NCI-H2081 (cell line): ENCODE measurements at regions not wholly inside any gene's neighbourhood (a gene's known extent, or its start where the extent isn't known, plus 50 kb on each side); places are given as distances from the start of the nearest gene placed in this dataset.

Experiments used
- DNase-seq, 2 experiments: peaks; one replicate each; lab custom pipeline; 2025; lab: John Stamatoyannopoulos, UW

- DNase-seq = no peak
Measured at GRCh38 chr6:156410649-156411048, 366.5 kb upstream of the ARID1B start.

GRCh38 chr6:156408655-156409054 is 368.5 kb upstream of the ARID1B start:
- DNase-seq = no peak

DNA sequence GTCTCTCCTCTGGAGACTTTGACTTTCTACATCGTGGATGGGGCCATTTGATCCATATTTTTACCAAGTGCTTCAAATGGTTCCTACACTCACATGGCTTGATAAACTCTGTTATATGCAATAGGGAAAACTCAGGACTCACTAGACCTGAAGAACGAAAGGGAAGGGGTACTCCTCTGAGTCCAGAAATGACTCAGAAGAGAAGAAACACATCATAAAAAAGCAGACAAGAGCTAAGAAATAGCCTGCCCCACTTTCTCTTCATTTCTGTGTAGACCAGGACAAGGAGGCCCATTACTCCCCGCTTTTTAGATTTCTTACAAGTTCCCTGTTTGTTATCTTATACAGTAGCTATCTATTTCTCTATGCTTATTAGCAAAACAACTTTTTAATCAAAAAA is 369.8 kb upstream of the ARID1B start:
- DNase-seq = no peak

DNA sequence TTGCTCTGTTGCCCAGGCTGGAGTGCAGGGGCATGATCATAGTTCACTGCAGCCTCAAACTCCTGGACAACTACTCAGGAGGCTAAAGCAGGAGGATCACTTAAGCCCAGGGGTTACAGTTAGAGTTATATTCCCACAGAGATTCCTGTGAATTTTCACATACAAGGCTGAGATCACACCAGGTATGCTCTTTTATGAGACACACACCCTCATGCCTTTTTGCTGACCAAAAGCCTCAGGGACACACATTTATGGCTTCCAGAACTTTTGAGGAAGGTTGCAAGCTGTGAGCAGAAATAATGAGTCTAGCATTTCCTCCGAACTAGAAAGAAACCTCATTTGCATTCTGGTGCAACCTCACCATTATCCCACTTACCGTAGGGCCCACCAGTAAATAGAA is 370.5 kb upstream of the ARID1B start:
- no peak for DNase-seq

DNA sequence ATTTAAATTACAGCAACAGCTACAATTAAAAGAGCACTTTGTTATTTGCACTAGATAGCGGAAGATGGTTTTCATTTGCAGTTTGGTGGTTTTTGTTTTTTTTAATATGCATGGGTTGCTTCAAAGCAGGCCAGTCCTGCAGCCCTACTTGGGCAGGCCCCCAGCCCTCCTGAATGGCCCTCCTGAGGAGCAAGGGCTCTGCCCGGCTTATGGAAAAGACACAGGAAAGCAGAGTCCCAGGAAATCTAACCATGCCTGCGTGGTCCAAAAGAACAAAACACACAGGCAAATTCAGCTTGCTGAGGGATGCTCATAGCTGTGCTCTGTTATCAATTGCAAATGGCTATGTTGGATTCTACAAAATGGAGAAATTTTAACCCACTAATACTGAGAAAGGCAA is 371.1 kb upstream of the ARID1B start:
- no peak for DNase-seq

- DNase-seq = no peak
Measured at GRCh38 chr6:156402628-156403027, 374.6 kb upstream of the ARID1B start.

DNA sequence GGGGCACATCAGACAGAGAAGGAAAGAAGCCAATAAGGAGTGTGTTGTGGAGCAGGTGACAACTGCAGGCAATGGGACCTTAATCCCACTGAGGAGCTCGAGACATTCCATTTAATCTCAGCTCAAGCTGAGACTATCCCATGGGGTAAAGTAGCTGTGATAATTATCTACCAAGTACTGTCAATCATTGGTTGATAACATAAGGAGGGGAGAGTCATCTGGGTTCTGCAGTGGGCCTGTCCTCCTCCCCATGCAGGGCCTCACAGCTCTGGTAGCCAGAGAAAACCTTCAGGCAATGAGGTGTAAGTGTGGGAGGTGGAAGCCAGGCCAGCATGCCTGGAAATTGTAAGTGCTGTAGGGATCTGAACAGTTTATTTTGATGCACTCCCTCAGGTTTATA is 375.0 kb upstream of the ARID1B start:
- no peak for DNase-seq

GRCh38 chr6:156400487-156400886 is 376.7 kb upstream of the ARID1B start:
- no peak for DNase-seq

GRCh38 chr6:156398966-156399365 is 378.2 kb upstream of the ARID1B start:
- DNase-seq = no peak

GRCh38 chr6:156398371-156398770 is 378.8 kb upstream of the ARID1B start:
- no peak for DNase-seq

DNA sequence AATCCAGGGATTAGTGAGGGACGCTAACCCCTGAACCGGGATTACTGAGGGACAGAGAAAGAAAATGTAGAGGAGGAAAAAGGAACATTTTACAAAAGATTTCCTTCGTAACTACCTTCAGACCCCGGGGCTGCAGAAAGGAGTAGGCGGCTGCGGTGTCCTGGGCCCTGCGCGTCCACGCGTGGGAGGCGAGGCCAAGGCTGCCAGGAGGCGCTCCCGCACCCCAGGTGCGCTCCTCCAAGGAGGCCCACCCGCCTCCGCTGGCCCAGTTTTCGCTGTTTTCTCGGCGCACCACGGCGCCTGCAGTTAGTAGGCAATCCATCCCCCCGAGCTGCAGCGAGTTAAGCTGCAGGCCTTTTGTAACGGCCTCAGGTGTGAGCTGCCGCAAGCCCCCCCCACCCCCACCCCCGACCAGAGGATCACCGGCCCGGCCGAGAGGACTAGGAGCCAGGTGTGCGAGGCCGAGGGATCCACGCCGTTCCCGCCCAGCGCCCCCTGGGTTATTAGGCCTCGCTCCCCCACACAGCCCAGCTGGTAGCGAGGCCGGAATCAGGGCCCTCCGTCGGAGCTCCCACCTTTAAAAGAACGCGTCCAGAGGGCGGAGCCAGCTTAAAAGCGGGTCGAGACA is 380.3 kb upstream of the ARID1B start:
- DNase-seq = no peak

- no peak for DNase-seq
Measured at GRCh38 chr6:156396068-156396771, 381.0 kb upstream of the ARID1B start.

DNA sequence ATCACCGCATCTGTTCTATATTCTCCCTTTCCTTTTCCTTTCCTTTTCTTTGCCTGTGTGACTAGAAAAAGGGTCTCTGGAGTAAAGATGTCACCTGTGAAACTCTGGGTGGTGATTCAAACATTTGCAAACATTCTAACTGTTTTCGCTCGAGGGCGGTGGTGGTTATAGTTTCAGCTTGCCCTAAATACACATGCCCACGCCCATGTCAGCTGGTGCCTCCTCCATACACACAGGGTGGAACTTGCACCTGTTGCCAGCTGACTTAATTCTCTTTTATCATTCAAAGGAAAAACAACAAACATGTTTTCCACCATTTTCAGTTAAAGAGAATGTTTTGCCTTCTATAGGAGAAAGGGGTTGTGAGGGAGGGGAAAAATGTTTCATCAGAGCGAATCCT is 381.9 kb upstream of the ARID1B start:
- peak in 1 of 2 experiments; percentile 11 for DNase-seq

DNA sequence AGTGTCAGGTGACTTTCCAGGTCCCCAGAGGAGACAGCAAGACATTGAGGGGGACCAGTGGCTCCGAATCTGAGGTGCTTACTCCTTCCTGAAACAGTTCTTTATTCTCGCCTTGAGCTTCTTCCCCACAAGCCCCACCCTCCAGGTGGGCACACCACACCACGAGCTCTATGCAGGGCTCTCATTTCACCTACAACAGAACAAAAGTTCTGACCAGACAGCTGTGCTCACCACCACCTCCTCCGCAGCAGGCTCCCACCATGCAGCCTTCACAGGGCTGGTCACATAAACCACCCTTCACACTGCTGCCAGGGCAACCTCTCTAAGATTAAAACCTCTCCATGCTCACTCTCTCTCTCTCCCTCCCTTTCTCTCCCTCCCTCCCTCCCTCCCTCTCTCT is 384.5 kb upstream of the ARID1B start:
- no peak for DNase-seq

GRCh38 chr6:156391977-156392376 is 385.2 kb upstream of the ARID1B start:
- no peak for DNase-seq

GRCh38 chr6:156391061-156391672 is 386.0 kb upstream of the ARID1B start:
- no peak for DNase-seq

DNA sequence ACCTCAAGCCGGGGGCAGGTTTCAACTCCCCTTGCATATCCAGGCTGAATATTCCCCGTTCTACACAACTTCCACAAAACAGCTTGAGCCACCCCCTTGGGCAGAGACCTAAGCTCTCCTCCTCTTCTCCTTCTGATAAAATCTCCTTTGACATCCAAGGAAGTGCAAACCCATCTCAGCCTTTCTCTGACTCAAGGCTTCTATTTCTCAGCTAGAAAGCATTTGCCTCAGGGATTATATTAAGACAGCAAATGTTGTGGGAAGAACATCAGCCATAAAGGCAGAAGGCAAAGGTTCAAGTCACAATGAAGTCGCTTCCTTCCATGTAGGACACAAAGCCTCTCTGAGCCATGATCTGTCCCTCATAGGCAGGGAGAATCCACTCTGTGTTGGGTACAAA is 386.6 kb upstream of the ARID1B start:
- no peak for DNase-seq

DNA sequence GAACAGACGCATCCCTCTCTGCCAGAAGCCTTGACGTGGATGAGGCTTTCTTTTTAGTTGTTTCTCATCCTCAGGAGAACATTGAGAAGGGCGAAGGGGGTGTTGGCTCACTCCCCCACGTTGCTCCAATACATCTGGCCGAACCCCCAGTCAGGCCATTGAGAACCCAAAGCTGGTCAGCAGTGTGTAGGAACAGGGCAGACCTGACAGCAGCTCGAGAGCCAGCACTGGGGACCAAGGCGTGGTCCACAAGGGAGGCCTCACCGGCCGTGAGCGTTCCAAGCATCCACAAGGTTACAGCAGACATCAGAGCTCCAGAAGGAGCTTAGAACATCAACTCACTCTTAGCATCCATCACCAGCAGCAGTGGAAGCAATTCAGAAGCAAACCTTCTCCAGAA is 387.9 kb upstream of the ARID1B start:
- DNase-seq = no peak

- DNase-seq = no peak
Measured at GRCh38 chr6:156387472-156387871, 389.7 kb upstream of the ARID1B start.

DNA sequence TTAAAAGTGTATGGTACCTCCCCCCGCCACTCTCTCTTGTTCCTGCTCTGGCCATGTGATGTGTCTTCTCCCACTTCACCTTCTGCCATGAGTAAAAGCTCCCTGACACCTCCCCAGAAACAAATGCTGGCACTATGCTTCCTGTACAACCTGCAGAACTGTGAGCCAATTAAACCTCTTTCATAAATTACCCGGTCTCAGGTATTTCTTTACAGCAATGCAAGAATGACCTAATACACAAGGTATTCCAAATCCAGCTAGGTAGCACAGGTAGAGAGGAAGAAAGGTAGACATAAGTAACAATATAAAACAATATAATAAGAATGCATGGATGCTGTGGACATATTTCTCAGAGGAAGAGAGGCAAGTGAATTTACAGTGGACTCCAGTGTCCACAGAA is 394.1 kb upstream of the ARID1B start:
- no peak for DNase-seq

GRCh38 chr6:156379392-156380289 is 397.5 kb upstream of the ARID1B start:
- no peak for DNase-seq

GRCh38 chr6:156378853-156379252 is 398.3 kb upstream of the ARID1B start:
- DNase-seq = no peak

DNA sequence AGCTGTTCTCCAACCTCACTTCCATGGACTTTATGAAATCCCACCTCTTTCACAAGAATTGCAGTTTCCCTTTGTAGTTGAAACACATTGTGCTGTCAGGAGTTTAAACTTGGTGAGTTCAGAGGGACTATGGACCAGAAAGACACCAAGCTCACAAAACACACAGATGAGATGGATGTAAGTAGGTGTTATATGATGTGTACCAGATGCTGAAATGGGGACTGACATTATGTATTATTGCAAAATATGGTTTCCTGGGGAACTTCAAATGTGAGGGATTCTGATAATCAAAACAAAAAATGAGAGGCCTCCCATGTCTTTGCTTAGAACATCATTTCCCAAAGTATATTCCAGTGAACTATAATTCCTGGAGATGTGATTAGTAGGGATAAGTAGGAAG is 401.1 kb upstream of the ARID1B start:
- no peak for DNase-seq
